GM23338 (cell line): ENCODE measurements at regions not wholly inside any gene's neighbourhood (a gene's known extent, or its start where the extent isn't known, plus 50 kb on each side); places are given as distances from the start of the nearest gene placed in this dataset.
"Not testable (repeated sequence)": the region's sequence is repeated elsewhere in the genome, so short reads cannot be mapped to it uniquely, and the experiment has no call there.

Experiments
- ATAC-seq: fragments of 200-7000 bp; cut with Tn5 transposase; 3 replicates; pipeline ENCODE4 v1.9.1; 2020
- DNase-seq: peaks from one replicate; pipeline ENCODE4 v3.0.0-alpha.2; 2015; ENCODE audit warnings: low spot score
- H2AFZ ChIP-seq: fragments of 200-600 bp; sonication (generic); 2 replicates; pipeline ENCODE4 v1.8.0; 2016; ENCODE audit warnings: antibody characterized with exemption, mild to moderate bottlenecking, moderate library complexity
- H3F3A ChIP-seq: fragments of 200-600 bp; sonication (generic); replicated peaks from 2 replicates; pipeline ENCODE4 v1.8.0; 2017; ENCODE audit warnings: antibody characterized with exemption, mixed run types, low read depth
- H3K27ac ChIP-seq: fragments of 200-600 bp; sonication (generic); 2 replicates; pipeline ENCODE4 v1.6.1; 2016; ENCODE audit warnings: low read depth
- H3K27me3 ChIP-seq: fragments of 200-600 bp; sonication (generic); 2 replicates; pipeline ENCODE4 v1.8.0; 2016; ENCODE audit warnings: mild to moderate bottlenecking, mixed run types, moderate library complexity; ENCODE audit not compliant: insufficient read depth
- H3K36me3 ChIP-seq: fragments of 200-600 bp; sonication (generic); 2 replicates; pipeline ENCODE4 v1.8.0; 2016; ENCODE audit warnings: mild to moderate bottlenecking; ENCODE audit not compliant: insufficient read depth
- H3K4me1 ChIP-seq: fragments of 200-600 bp; sonication (generic); 2 replicates; pipeline ENCODE4 v1.8.0; 2016; ENCODE audit warnings: mild to moderate bottlenecking, moderate library complexity; ENCODE audit not compliant: insufficient read depth
- H3K4me2 ChIP-seq: fragments of 200-600 bp; sonication (generic); 2 replicates; pipeline ENCODE4 v1.7.1; 2017; ENCODE audit warnings: mixed run types
- H3K4me3 ChIP-seq: fragments of 200-600 bp; sonication (generic); 2 replicates; pipeline ENCODE4 v1.6.1; 2016; ENCODE audit warnings: mixed run types
- H3K79me2 ChIP-seq: fragments of 200-600 bp; sonication (generic); replicated peaks from 2 replicates; pipeline ENCODE4 v1.8.0; 2017; ENCODE audit warnings: mild to moderate bottlenecking; ENCODE audit not compliant: insufficient read depth
- H3K9me2 ChIP-seq: fragments of 200-600 bp; sonication (generic); 2 replicates; pipeline ENCODE4 v1.8.0; 2017; ENCODE audit not compliant: insufficient read depth
- H4K20me1 ChIP-seq: fragments of 200-600 bp; sonication (generic); replicated peaks from 2 replicates; pipeline ENCODE4 v1.8.0; 2017; ENCODE audit warnings: mild to moderate bottlenecking; ENCODE audit not compliant: insufficient read depth
- H3K27ac Mint-ChIP-seq: 2 replicates; pipeline ENCODE4 v1.8.0; 2020; ENCODE audit warnings: inconsistent platforms, mild to moderate bottlenecking, moderate library complexity, mixed read lengths
- H3K27me3 Mint-ChIP-seq: 3 replicates; pipeline ENCODE4 v1.8.0; 2022; ENCODE audit warnings: low read depth, mild to moderate bottlenecking, moderate library complexity, mixed read lengths, inconsistent platforms; ENCODE audit not compliant: insufficient read depth, poor library complexity
- H3K36me3 Mint-ChIP-seq: 3 replicates; pipeline ENCODE4 v1.8.0; 2021; ENCODE audit warnings: low read depth, mild to moderate bottlenecking, inconsistent platforms, moderate library complexity, mixed read lengths
- H3K4me1 Mint-ChIP-seq: 3 replicates; pipeline ENCODE4 v1.8.0; 2020; ENCODE audit warnings: mild to moderate bottlenecking, inconsistent platforms, mixed read lengths
- H3K4me3 Mint-ChIP-seq: 3 replicates; pipeline ENCODE4 v1.8.0; 2021; ENCODE audit warnings: moderate library complexity, mild to moderate bottlenecking, inconsistent platforms, mixed read lengths
- H3K9me3 Mint-ChIP-seq: 3 replicates; pipeline ENCODE4 v1.8.0; 2020; ENCODE audit warnings: moderate library complexity, mild to moderate bottlenecking, inconsistent platforms, mixed read lengths
- CREB1 ChIP-seq: fragments of 250-450 bp; sonication (Bioruptor Pico); IDR thresholded peaks from 2 replicates; pipeline ENCODE4 v1.5.0; 2020; ENCODE audit warnings: low read depth, mild to moderate bottlenecking, moderate library complexity
- CTCF ChIP-seq, 2 experiments: fragments of 200-600 bp in 1 of 2; sonication (generic) in 1 of 2; conservative IDR thresholded peaks; 2 replicates each; pipeline versions ENCODE4 v1.5.1 to v1.6.1; 2016 to 2017; ENCODE audit warnings: antibody characterized with exemption in 2 of 2, low read depth in 2 of 2, mild to moderate bottlenecking in 2 of 2, moderate library complexity in 1 of 2
- ETS1 ChIP-seq: IDR thresholded peaks from 2 replicates; pipeline ENCODE4 v1.6.1; 2016; ENCODE audit warnings: antibody characterized with exemption
- EZH2 ChIP-seq: fragments of 200-600 bp; sonication (generic); IDR thresholded peaks from one replicate; pipeline ENCODE4 v1.8.0; 2017; ENCODE audit warnings: antibody characterized with exemption, mild to moderate bottlenecking, low read depth; ENCODE audit not compliant: unreplicated experiment
- JUNB ChIP-seq: IDR thresholded peaks from one replicate; pipeline ENCODE4 v1.6.1; 2016; ENCODE audit warnings: antibody characterized with exemption; ENCODE audit not compliant: unreplicated experiment
- POLR2AphosphoS5 ChIP-seq: IDR thresholded peaks from 2 replicates; pipeline ENCODE4 v1.6.1; 2016; ENCODE audit warnings: antibody characterized with exemption, low read depth
- REST ChIP-seq: IDR thresholded peaks from one replicate; pipeline ENCODE4 v1.6.1; 2018; ENCODE audit warnings: antibody characterized with exemption; ENCODE audit not compliant: unreplicated experiment
- STAT1 ChIP-seq: IDR thresholded peaks from one replicate; pipeline ENCODE4 v1.6.1; 2016; ENCODE audit warnings: antibody characterized with exemption; ENCODE audit not compliant: unreplicated experiment
- ZNF331 ChIP-seq: fragments of 250-450 bp; sonication (Bioruptor Pico); IDR thresholded peaks from 2 replicates; pipeline ENCODE4 v1.5.0; 2020; ENCODE audit warnings: low read depth, mild to moderate bottlenecking, moderate library complexity

- TF ChIP-seq CTCF (conservative IDR thresholded peaks at IDR 0.05; ENCODE audit: low read depth in 2 of 2) (no peak), REST (no peak), ZNF331 (no peak), POLR2AphosphoS5 (no peak), ETS1 (no peak), STAT1 (no peak), EZH2 (no peak)
Observed at GRCh38 chr2:20946468-20946867, 97.4 kb downstream of the APOB start (continued).

- not testable (repeated sequence) for H3K4me1 ChIP-seq, H3K27ac ChIP-seq, H3K9me3 Mint-ChIP-seq, H2AFZ ChIP-seq, H3K4me1 Mint-ChIP-seq, H3K27me3 Mint-ChIP-seq, H3K36me3 ChIP-seq, ATAC-seq, H3K27me3 ChIP-seq, H3K4me3 Mint-ChIP-seq, H3K27ac Mint-ChIP-seq, H3K4me3 ChIP-seq, H3K4me2 ChIP-seq, H3K79me2 ChIP-seq, H4K20me1 ChIP-seq, H3F3A ChIP-seq, H3K36me3 Mint-ChIP-seq, H3K9me2 ChIP-seq, DNase-seq
Observed at GRCh38 chr2:20943721-20944120, 100.2 kb downstream of the APOB start.

- Mint-ChIP-seq H3K27ac (no peak overlapping the region), H3K9me3 (no peaks in the 10 kb centered on the region; the same call in 2 of the 3 replicates), H3K4me3 (no peak overlapping the region), H3K27me3 (peaks cover 1% of the 10 kb centered on the region), H3K36me3 (no peaks in the 10 kb centered on the region), H3K4me1 (0 out of 3 replicates have a peak, but pooled peaks cover 2% of the 10 kb centered on the region)
- no peaks in the 10 kb centered on the region for H3K79me2 ChIP-seq
- 0 out of 2 replicates have a peak, but pooled peaks cover 3% of the 10 kb centered on the region for H3K9me2 ChIP-seq
- DNase-seq (no peak), ATAC-seq (no peak)
- no peaks in the 10 kb centered on the region for H3F3A ChIP-seq
- H3K36me3 ChIP-seq: no peaks in the 10 kb centered on the region
- H3K4me1 ChIP-seq: no peaks in the 10 kb centered on the region
- no peak overlapping the region for H3K4me2 ChIP-seq
- H4K20me1 ChIP-seq: no peaks in the 10 kb centered on the region
- no peak overlapping the region for H3K4me3 ChIP-seq
- H3K27me3 ChIP-seq: no peaks in the 10 kb centered on the region
- no peak overlapping the region for H2AFZ ChIP-seq
- no peak overlapping the region for H3K27ac ChIP-seq
- TF ChIP-seq POLR2AphosphoS5 (no peak), STAT1 (no peak), EZH2 (no peak), JUNB (no peak), ETS1 (no peak), REST (no peak), CREB1 (CRISPR knock-in tag) (no peak), ZNF331 (no peak)
Observed at GRCh38 chr2:20942646-20943125, 101.2 kb downstream of the APOB start.
